ENCODE measurements at regions not wholly inside any gene's neighbourhood (a gene's known extent, or its start where the extent isn't known, plus 50 kb on each side); places are given as distances from the start of the nearest gene placed in this dataset.

GRCh38 chr10:126803394-126803793, 101.8 kb upstream of the DOCK1 start:
- H3K27ac ChIP-seq = no peak overlapping the region
- H3K36me3 ChIP-seq = no peaks in the 10 kb centered on the region
- no peaks in the 10 kb centered on the region for H3K4me1 ChIP-seq
- no peaks in the 10 kb centered on the region for H3K9me3 ChIP-seq
- DNase-seq (ENCODE audit: low spot score in 2 of 2) = no peak
- no peak overlapping the region for H3K4me3 ChIP-seq
- 67% methylated on average over 1 of the region's 1 CpG for WGBS
- no peaks in the 10 kb centered on the region for H3K27me3 ChIP-seq
- TF ChIP-seq EP300 (IDR thresholded peaks at IDR 0.05) (no peak), POLR2AphosphoS5 (IDR thresholded peaks at IDR 0.05) (no peak), POLR2A (IDR thresholded peaks at IDR 0.05) (no peak), CTCF (IDR thresholded peaks at IDR 0.05) (no peak)

- no peak overlapping the region for H3K27ac ChIP-seq
- H3K4me1 ChIP-seq = no peaks in the 10 kb centered on the region
- H3K9me3 ChIP-seq = no peaks in the 10 kb centered on the region
- H3K4me3 ChIP-seq = no peak overlapping the region
- no peak for DNase-seq (ENCODE audit: low spot score in 2 of 2)
- no peak for TF ChIP-seq EP300 (IDR thresholded peaks at IDR 0.05)
- H3K27me3 ChIP-seq = no peaks in the 10 kb centered on the region
- H3K36me3 ChIP-seq = no peaks in the 10 kb centered on the region
- 67% methylated on average over 1 of the region's 2 CpGs for WGBS
Measured at GRCh38 chr10:126804396-126804795, 100.8 kb upstream of the DOCK1 start.

- WGBS = 81% methylated on average over 2 of the region's 2 CpGs
- Histone ChIP-seq H3K27me3 (no peaks in the 10 kb centered on the region), H3K4me1 (no peaks in the 10 kb centered on the region), H3K36me3 (no peaks in the 10 kb centered on the region), H3K9me3 (no peaks in the 10 kb centered on the region), H3K27ac (no peak overlapping the region), H3K4me3 (no peak overlapping the region)
- DNase-seq (ENCODE audit: low spot score in 2 of 2) = no peak
- TF ChIP-seq POLR2A (IDR thresholded peaks at IDR 0.05) (no peak), CTCF (IDR thresholded peaks at IDR 0.05) (no peak), POLR2AphosphoS5 (IDR thresholded peaks at IDR 0.05) (no peak)
Measured at GRCh38 chr10:126806498-126806897, 98.7 kb upstream of the DOCK1 start.

- TF ChIP-seq POLR2AphosphoS5 (IDR thresholded peaks at IDR 0.05) (no peak), EP300 (IDR thresholded peaks at IDR 0.05) (no peak), POLR2A (IDR thresholded peaks at IDR 0.05) (no peak), CTCF (IDR thresholded peaks at IDR 0.05) (no peak)
- Histone ChIP-seq H3K27ac (no peak overlapping the region), H3K4me1 (no peaks in the 10 kb centered on the region), H3K9me3 (no peaks in the 10 kb centered on the region), H3K4me3 (no peak overlapping the region), H3K27me3 (no peaks in the 10 kb centered on the region), H3K36me3 (no peaks in the 10 kb centered on the region)
- WGBS = 74% methylated on average over 5 of the region's 5 CpGs
- no peak for DNase-seq (ENCODE audit: low spot score in 2 of 2)
Measured at GRCh38 chr10:126806991-126807702, 98.1 kb upstream of the DOCK1 start.

- H3K9me3 ChIP-seq = no peaks in the 10 kb centered on the region
- H3K27ac ChIP-seq = no peak overlapping the region
- no peak overlapping the region for H3K4me3 ChIP-seq
- DNase-seq (ENCODE audit: low spot score in 2 of 2) = no peak
- no peaks in the 10 kb centered on the region for H3K36me3 ChIP-seq
- H3K4me1 ChIP-seq = no peaks in the 10 kb centered on the region
- 49% methylated on average over 2 of the region's 2 CpGs for WGBS
- no peak for TF ChIP-seq CTCF (IDR thresholded peaks at IDR 0.05)
- TF ChIP-seq EP300 (IDR thresholded peaks at IDR 0.05) = no peak
- TF ChIP-seq POLR2AphosphoS5 (IDR thresholded peaks at IDR 0.05) = no peak
- no peak for TF ChIP-seq POLR2A (IDR thresholded peaks at IDR 0.05)
- H3K27me3 ChIP-seq = no peaks in the 10 kb centered on the region
Measured at GRCh38 chr10:126808103-126808502, 97.1 kb upstream of the DOCK1 start.

- DNase-seq (ENCODE audit: low spot score in 2 of 2) = no peak
- whole genome bisulfite sequencing = 95% methylated on average over 6 of the region's 6 CpGs
- TF ChIP-seq POLR2AphosphoS5 (IDR thresholded peaks at IDR 0.05) (no peak), CTCF (IDR thresholded peaks at IDR 0.05) (no peak), POLR2A (IDR thresholded peaks at IDR 0.05) (no peak), EP300 (IDR thresholded peaks at IDR 0.05) (no peak)
- Histone ChIP-seq H3K36me3 (no peaks in the 10 kb centered on the region), H3K9me3 (no peaks in the 10 kb centered on the region), H3K4me3 (no peak overlapping the region), H3K27me3 (no peaks in the 10 kb centered on the region), H3K27ac (no peak overlapping the region), H3K4me1 (no peaks in the 10 kb centered on the region)
Measured at GRCh38 chr10:126813432-126813831, 91.8 kb upstream of the DOCK1 start.
